Activated naive CD4-positive, alpha-beta T cell treated with anti-CD3 and anti-CD28 coated beads, Interleukin-2, amount 50 U/mL, for 24 hours (primary cell): ENCODE measurements at regions not wholly inside any gene's neighbourhood (a gene's known extent, or its start where the extent isn't known, plus 50 kb on each side); places are given as distances from the start of the nearest gene placed in this dataset.

Experiments
- H3K27ac Mint-ChIP-seq: one replicate; pipeline ENCODE4 v1.8.0; 2021; ENCODE audit warnings: mild to moderate bottlenecking, mixed read lengths
- H3K27me3 Mint-ChIP-seq: one replicate; pipeline ENCODE4 v1.8.0; 2021; ENCODE audit warnings: mixed read lengths
- H3K36me3 Mint-ChIP-seq: one replicate; pipeline ENCODE4 v1.8.0; 2021; ENCODE audit warnings: mixed read lengths
- H3K4me1 Mint-ChIP-seq: one replicate; pipeline ENCODE4 v1.8.0; 2021; ENCODE audit warnings: mixed read lengths
- H3K4me3 Mint-ChIP-seq: one replicate; pipeline ENCODE4 v1.8.0; 2021; ENCODE audit warnings: mild to moderate bottlenecking, mixed read lengths
- H3K9me3 Mint-ChIP-seq: one replicate; pipeline ENCODE4 v1.8.0; 2021; ENCODE audit warnings: mixed read lengths

- no peak overlapping the region for H3K4me3 Mint-ChIP-seq
- H3K27me3 Mint-ChIP-seq: peaks cover 33% of the 10 kb centered on the region
- no peaks in the 10 kb centered on the region for H3K9me3 Mint-ChIP-seq
- H3K36me3 Mint-ChIP-seq: peaks cover 2% of the 10 kb centered on the region
- no peak overlapping the region for H3K27ac Mint-ChIP-seq
- peaks cover 3% of the 10 kb centered on the region for H3K4me1 Mint-ChIP-seq
Observed at GRCh38 chr17:34153991-34154390, 101.1 kb upstream of the CCL2 start.

GRCh38 chr17:34154961-34155730 lies 99.9 kb upstream of the CCL2 start:
- no peak overlapping the region for H3K4me3 Mint-ChIP-seq
- peaks cover 33% of the 10 kb centered on the region for H3K27me3 Mint-ChIP-seq
- no peaks in the 10 kb centered on the region for H3K9me3 Mint-ChIP-seq
- H3K4me1 Mint-ChIP-seq: peaks cover 3% of the 10 kb centered on the region
- H3K27ac Mint-ChIP-seq: no peak overlapping the region
- no peaks in the 10 kb centered on the region for H3K36me3 Mint-ChIP-seq

GRCh38 chr17:34155947-34156346 lies 99.1 kb upstream of the CCL2 start:
- Mint-ChIP-seq H3K4me1 (peaks cover 3% of the 10 kb centered on the region), H3K9me3 (no peaks in the 10 kb centered on the region), H3K4me3 (no peak overlapping the region), H3K36me3 (no peaks in the 10 kb centered on the region), H3K27me3 (peaks cover 31% of the 10 kb centered on the region), H3K27ac (no peak overlapping the region)

GRCh38 chr17:34156401-34156740 lies 98.7 kb upstream of the CCL2 start:
- Mint-ChIP-seq H3K27me3 (peaks cover 30% of the 10 kb centered on the region), H3K9me3 (no peaks in the 10 kb centered on the region), H3K4me1 (peaks cover 3% of the 10 kb centered on the region), H3K4me3 (no peak overlapping the region), H3K27ac (no peak overlapping the region), H3K36me3 (no peaks in the 10 kb centered on the region)

GRCh38 chr17:34156741-34157589 lies 98.1 kb upstream of the CCL2 start:
- Mint-ChIP-seq H3K27ac (no peak overlapping the region), H3K4me3 (no peak overlapping the region), H3K4me1 (peaks cover 3% of the 10 kb centered on the region), H3K36me3 (no peaks in the 10 kb centered on the region), H3K9me3 (no peaks in the 10 kb centered on the region), H3K27me3 (peaks cover 30% of the 10 kb centered on the region)

GRCh38 chr17:34161690-34162089 lies 93.4 kb upstream of the CCL2 start:
- H3K27me3 Mint-ChIP-seq: peaks cover 21% of the 10 kb centered on the region
- H3K4me3 Mint-ChIP-seq: no peak overlapping the region
- no peaks in the 10 kb centered on the region for H3K9me3 Mint-ChIP-seq
- H3K27ac Mint-ChIP-seq: no peak overlapping the region
- H3K4me1 Mint-ChIP-seq: peaks cover under 1% of the 10 kb centered on the region
- H3K36me3 Mint-ChIP-seq: no peaks in the 10 kb centered on the region

GRCh38 chr17:34163123-34163522 lies 92.0 kb upstream of the CCL2 start:
- H3K4me1 Mint-ChIP-seq: no peaks in the 10 kb centered on the region
- H3K36me3 Mint-ChIP-seq: no peaks in the 10 kb centered on the region
- H3K27me3 Mint-ChIP-seq: peaks cover 20% of the 10 kb centered on the region
- no peak overlapping the region for H3K27ac Mint-ChIP-seq
- no peaks in the 10 kb centered on the region for H3K9me3 Mint-ChIP-seq
- no peak overlapping the region for H3K4me3 Mint-ChIP-seq

- H3K27me3 Mint-ChIP-seq: peaks cover 16% of the 10 kb centered on the region
- no peak overlapping the region for H3K4me3 Mint-ChIP-seq
- no peak overlapping the region for H3K27ac Mint-ChIP-seq
- no peaks in the 10 kb centered on the region for H3K4me1 Mint-ChIP-seq
- no peaks in the 10 kb centered on the region for H3K9me3 Mint-ChIP-seq
- H3K36me3 Mint-ChIP-seq: no peaks in the 10 kb centered on the region
Observed at GRCh38 chr17:34163646-34164045, 91.4 kb upstream of the CCL2 start.

GRCh38 chr17:34164837-34165236 lies 90.2 kb upstream of the CCL2 start:
- peaks cover 10% of the 10 kb centered on the region for H3K27me3 Mint-ChIP-seq
- no peak overlapping the region for H3K27ac Mint-ChIP-seq
- H3K4me1 Mint-ChIP-seq: no peaks in the 10 kb centered on the region
- H3K4me3 Mint-ChIP-seq: no peak overlapping the region
- no peaks in the 10 kb centered on the region for H3K9me3 Mint-ChIP-seq
- no peaks in the 10 kb centered on the region for H3K36me3 Mint-ChIP-seq

GRCh38 chr17:34166352-34166751 lies 88.7 kb upstream of the CCL2 start:
- no peaks in the 10 kb centered on the region for H3K9me3 Mint-ChIP-seq
- H3K36me3 Mint-ChIP-seq: no peaks in the 10 kb centered on the region
- peaks cover 10% of the 10 kb centered on the region for H3K27me3 Mint-ChIP-seq
- H3K4me1 Mint-ChIP-seq: no peaks in the 10 kb centered on the region
- no peak overlapping the region for H3K4me3 Mint-ChIP-seq
- no peak overlapping the region for H3K27ac Mint-ChIP-seq

- no peak overlapping the region for H3K4me3 Mint-ChIP-seq
- no peaks in the 10 kb centered on the region for H3K36me3 Mint-ChIP-seq
- no peaks in the 10 kb centered on the region for H3K4me1 Mint-ChIP-seq
- H3K27ac Mint-ChIP-seq: no peak overlapping the region
- peaks cover 10% of the 10 kb centered on the region for H3K27me3 Mint-ChIP-seq
- H3K9me3 Mint-ChIP-seq: no peaks in the 10 kb centered on the region
Observed at GRCh38 chr17:34167354-34167753, 87.7 kb upstream of the CCL2 start.

GRCh38 chr17:34168989-34169388 lies 86.1 kb upstream of the CCL2 start:
- Mint-ChIP-seq H3K4me3 (no peak overlapping the region), H3K27ac (no peak overlapping the region), H3K9me3 (no peaks in the 10 kb centered on the region), H3K4me1 (no peaks in the 10 kb centered on the region), H3K27me3 (peaks cover 10% of the 10 kb centered on the region), H3K36me3 (no peaks in the 10 kb centered on the region)

GRCh38 chr17:34169496-34169895 lies 85.6 kb upstream of the CCL2 start:
- no peak overlapping the region for H3K4me3 Mint-ChIP-seq
- no peak overlapping the region for H3K27ac Mint-ChIP-seq
- H3K4me1 Mint-ChIP-seq: no peaks in the 10 kb centered on the region
- peaks cover 6% of the 10 kb centered on the region for H3K27me3 Mint-ChIP-seq
- H3K9me3 Mint-ChIP-seq: no peaks in the 10 kb centered on the region
- H3K36me3 Mint-ChIP-seq: no peaks in the 10 kb centered on the region

GRCh38 chr17:34171245-34171818 lies 83.8 kb upstream of the CCL2 start:
- no peak overlapping the region for H3K4me3 Mint-ChIP-seq
- H3K9me3 Mint-ChIP-seq: no peaks in the 10 kb centered on the region
- H3K27ac Mint-ChIP-seq: no peak overlapping the region
- no peaks in the 10 kb centered on the region for H3K4me1 Mint-ChIP-seq
- peaks cover 4% of the 10 kb centered on the region for H3K27me3 Mint-ChIP-seq
- no peaks in the 10 kb centered on the region for H3K36me3 Mint-ChIP-seq

- no peak overlapping the region for H3K27ac Mint-ChIP-seq
- no peak overlapping the region for H3K4me3 Mint-ChIP-seq
- H3K27me3 Mint-ChIP-seq: peaks cover 6% of the 10 kb centered on the region
- H3K4me1 Mint-ChIP-seq: no peaks in the 10 kb centered on the region
- H3K9me3 Mint-ChIP-seq: no peaks in the 10 kb centered on the region
- H3K36me3 Mint-ChIP-seq: no peaks in the 10 kb centered on the region
Observed at GRCh38 chr17:34172390-34172918, 82.6 kb upstream of the CCL2 start.

GRCh38 chr17:34173241-34173640 lies 81.8 kb upstream of the CCL2 start:
- no peak overlapping the region for H3K4me3 Mint-ChIP-seq
- H3K4me1 Mint-ChIP-seq: no peaks in the 10 kb centered on the region
- H3K36me3 Mint-ChIP-seq: no peaks in the 10 kb centered on the region
- no peaks in the 10 kb centered on the region for H3K9me3 Mint-ChIP-seq
- H3K27ac Mint-ChIP-seq: no peak overlapping the region
- H3K27me3 Mint-ChIP-seq: peaks cover 7% of the 10 kb centered on the region
